HG03139 (cell line): ENCODE measurements at regions not wholly inside any gene's neighbourhood (a gene's known extent, or its start where the extent isn't known, plus 50 kb on each side); places are given as distances from the start of the nearest gene placed in this dataset.

Source experiments
- ATAC-seq: cut with Tn5 transposase; IDR thresholded peaks from one replicate; pipeline ENCODE4 v1.9.1; 2021; ENCODE audit not compliant: unreplicated experiment

DNA sequence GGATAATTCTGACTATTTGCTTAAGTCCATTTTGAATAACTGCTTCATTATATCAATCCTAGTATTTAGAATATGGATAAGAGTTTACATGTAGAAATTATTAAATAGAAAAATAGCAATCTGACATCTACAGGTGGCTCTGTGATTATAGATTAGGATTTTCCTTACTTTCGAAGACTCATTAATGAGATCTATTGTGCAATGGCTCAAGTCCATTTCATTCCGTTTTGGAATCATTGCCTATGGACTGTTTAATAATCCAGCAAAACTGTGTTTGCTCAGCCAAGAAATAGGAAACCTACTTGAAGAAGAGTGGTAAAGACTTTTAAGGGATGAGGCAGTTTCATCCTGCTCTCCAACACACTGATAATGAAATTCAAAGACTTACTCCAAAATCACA, 67.8 kb upstream of the SSTR1 start:
- ATAC-seq: no peak

DNA sequence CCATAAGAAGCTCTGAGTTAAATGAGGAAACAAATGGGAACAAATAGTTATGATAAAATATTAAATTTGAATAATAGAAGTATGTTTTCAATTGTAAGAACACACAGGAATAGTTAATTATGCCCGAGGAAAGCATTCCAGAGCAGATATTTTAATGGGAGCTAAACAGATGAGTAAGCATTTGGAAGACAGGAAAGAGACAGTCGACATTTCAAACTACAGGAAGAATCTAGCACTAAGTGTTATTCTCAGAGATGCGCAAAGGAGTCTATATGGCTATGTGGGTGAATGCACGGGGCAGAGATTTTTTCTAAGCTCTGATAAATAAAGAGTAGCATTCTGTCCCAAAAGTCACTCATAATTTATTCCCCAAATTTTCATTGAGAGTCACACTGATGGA, 64.5 kb upstream of the SSTR1 start:
- no peak for ATAC-seq

GRCh38 chr14:38143659-38144505, 63.8 kb upstream of the SSTR1 start:
- no peak for ATAC-seq

- ATAC-seq: no peak
Observed at GRCh38 chr14:38145142-38145541, 62.6 kb upstream of the SSTR1 start.

DNA sequence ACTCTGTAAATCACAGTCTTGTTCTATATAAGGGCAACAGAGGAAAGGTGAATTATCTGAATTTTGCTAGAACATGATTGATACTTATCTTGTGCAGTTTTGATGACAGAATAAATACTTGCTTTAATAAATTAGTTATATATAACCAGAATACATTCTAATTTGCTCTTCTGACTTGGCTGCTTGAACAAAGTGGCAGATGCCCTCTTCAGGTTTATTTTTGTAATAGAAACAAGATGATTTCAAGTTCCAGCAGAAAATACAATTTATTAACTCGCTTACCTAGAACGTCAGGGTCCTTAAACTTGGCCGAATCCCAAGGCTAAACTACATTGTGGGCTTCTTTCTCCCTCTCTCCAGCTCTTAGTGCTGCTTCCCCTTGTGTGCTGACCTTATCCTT, 57.6 kb upstream of the SSTR1 start:
- no peak for ATAC-seq
